ENCODE measurements at regions not wholly inside any gene's neighbourhood (a gene's known extent, or its start where the extent isn't known, plus 50 kb on each side); places are given as distances from the start of the nearest gene placed in this dataset.
A peak's percentile ranks its signal among the peaks of the same experiment; 100 is the strongest.
"Not testable (repeated sequence)": the region's sequence is repeated elsewhere in the genome, so short reads cannot be mapped to it uniquely, and the experiment has no call there.

GRCh38 chr2:224263571-224264043 is 138.3 kb downstream of the FAM124B start:
- DNase-seq (ENCODE audit: low spot score) = peak; percentile 43

- no peak for DNase-seq (ENCODE audit: low spot score)
These were observed 140.6 kb downstream of the FAM124B start for GRCh38 chr2:224261326-224261725.

- DNase-seq (ENCODE audit: low spot score) = no peak
These were observed 141.4 kb downstream of the FAM124B start for GRCh38 chr2:224260372-224261020.

- DNase-seq (ENCODE audit: low spot score) = no peak
These were observed 142.1 kb downstream of the FAM124B start for GRCh38 chr2:224259831-224260230.

- no peak for DNase-seq (ENCODE audit: low spot score)
These were observed 143.8 kb downstream of the FAM124B start for GRCh38 chr2:224258059-224258458.

GRCh38 chr2:224257156-224257555 is 144.8 kb downstream of the FAM124B start:
- no peak for DNase-seq (ENCODE audit: low spot score)

GRCh38 chr2:224253464-224253863 is 148.4 kb downstream of the FAM124B start:
- DNase-seq (ENCODE audit: low spot score) = no peak

- DNase-seq (ENCODE audit: low spot score) = peak; percentile 89
These were observed 149.3 kb downstream of the FAM124B start for GRCh38 chr2:224252631-224253030.

GRCh38 chr2:224248944-224249371 is 152.9 kb downstream of the FAM124B start:
- no peak for DNase-seq (ENCODE audit: low spot score)

GRCh38 chr2:224242561-224242960 is 159.3 kb downstream of the FAM124B start:
- DNase-seq (ENCODE audit: low spot score) = no peak

- DNase-seq (ENCODE audit: low spot score) = no peak
These were observed 160.1 kb downstream of the FAM124B start for GRCh38 chr2:224241812-224242211.

- no peak for DNase-seq (ENCODE audit: low spot score)
These were observed 160.9 kb downstream of the FAM124B start for GRCh38 chr2:224241001-224241400.

- DNase-seq (ENCODE audit: low spot score) = no peak
These were observed 177.9 kb downstream of the FAM124B start for GRCh38 chr2:224223851-224224555.

- no peak for DNase-seq (ENCODE audit: low spot score)
These were observed 178.9 kb downstream of the FAM124B start for GRCh38 chr2:224222974-224223373.

GRCh38 chr2:224222291-224222690 is 179.6 kb downstream of the FAM124B start:
- DNase-seq (ENCODE audit: low spot score) = no peak

GRCh38 chr2:224221455-224221913 is 180.4 kb downstream of the FAM124B start:
- DNase-seq (ENCODE audit: low spot score) = peak; percentile 91

- peak; percentile 48 for DNase-seq (ENCODE audit: low spot score)
These were observed 181.2 kb downstream of the FAM124B start for GRCh38 chr2:224220586-224221255.

- no peak for DNase-seq (ENCODE audit: low spot score)
These were observed 180.7 kb upstream of the SERPINE2 start for GRCh38 chr2:224219781-224220180.

- DNase-seq (ENCODE audit: low spot score) = peak; percentile 28
These were observed 178.9 kb upstream of the SERPINE2 start for GRCh38 chr2:224217962-224218347.

GRCh38 chr2:224217233-224217961 is 178.3 kb upstream of the SERPINE2 start:
- DNase-seq (ENCODE audit: low spot score) = no peak

GRCh38 chr2:224215611-224216010 is 176.5 kb upstream of the SERPINE2 start:
- DNase-seq (ENCODE audit: low spot score) = not testable (repeated sequence)

GRCh38 chr2:224213396-224213795 is 174.3 kb upstream of the SERPINE2 start:
- no peak for DNase-seq (ENCODE audit: low spot score)

Data from AG08395 (cell line).